B cell (primary cell): ENCODE measurements at regions not wholly inside any gene's neighbourhood (a gene's known extent, or its start where the extent isn't known, plus 50 kb on each side); places are given as distances from the start of the nearest gene placed in this dataset.

Experiments used
- CTCF ChIP-seq: fragments of 200-600 bp; IDR thresholded peaks from one replicate; pipeline ENCODE4 v1.8.0; 2022; ENCODE audit warnings: antibody characterized with exemption, mild to moderate bottlenecking
- EZH2 ChIP-seq: IDR thresholded peaks from 2 replicates; pipeline ENCODE4 v1.6.1; 2012; ENCODE audit warnings: borderline replicate concordance, low read depth, mild to moderate bottlenecking, moderate library complexity, low read length; ENCODE audit not compliant: insufficient read depth, poor library complexity, severe bottlenecking

DNA sequence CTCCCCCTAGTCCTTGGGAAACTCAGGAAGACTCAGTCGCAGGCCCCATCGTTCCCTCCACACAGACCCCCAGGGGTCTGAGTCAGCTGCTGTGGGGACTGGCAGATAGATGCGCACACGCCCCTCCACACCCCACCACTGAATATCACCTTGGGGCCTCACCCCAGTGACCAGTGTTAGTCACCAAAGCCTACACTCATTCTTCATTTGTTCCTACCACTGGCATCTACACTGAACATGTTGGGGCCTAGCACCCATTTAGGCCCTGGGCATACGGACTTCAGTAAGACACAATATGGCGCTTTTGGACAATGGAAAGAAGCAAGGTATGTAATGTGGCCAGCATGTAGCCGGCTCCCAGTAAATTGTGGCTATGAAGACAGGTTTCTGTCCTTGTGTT, 154.1 kb upstream of the PJA1 start:
- no peak for TF ChIP-seq EZH2
- no peak for TF ChIP-seq CTCF
